GM06990 (cell line): ENCODE measurements at regions not wholly inside any gene's neighbourhood (a gene's known extent, or its start where the extent isn't known, plus 50 kb on each side); places are given as distances from the start of the nearest gene placed in this dataset.

Source experiments
- DNase-seq: peaks from one replicate; pipeline ENCODE4 v3.0.0-alpha.2; 2011; ENCODE audit not compliant: insufficient read length; ENCODE audit errors: extremely low read depth
- H3K27me3 ChIP-seq: replicated peaks from 2 replicates; pipeline ENCODE4 v1.6.0; 2011; ENCODE audit warnings: low read length; ENCODE audit not compliant: control insufficient read depth, insufficient read depth
- H3K36me3 ChIP-seq: 2 replicates; pipeline ENCODE4 v1.5.1; 2011; ENCODE audit warnings: low read length; ENCODE audit not compliant: control insufficient read depth, insufficient read depth
- H3K4me3 ChIP-seq: replicated peaks from 2 replicates; pipeline ENCODE4 v1.5.1; 2011; ENCODE audit warnings: low read depth, mild to moderate bottlenecking, control low read depth, low read length
- CTCF ChIP-seq: IDR thresholded peaks from 2 replicates; pipeline ENCODE4 v1.5.1; 2011; ENCODE audit warnings: low read length, control low read depth, mild to moderate bottlenecking, inconsistent platforms; ENCODE audit not compliant: insufficient read depth, poor library complexity, severe bottlenecking

- no peaks in the 10 kb centered on the region for H3K27me3 ChIP-seq
- no peak for DNase-seq
- TF ChIP-seq CTCF, result no peak
- no peak overlapping the region for H3K4me3 ChIP-seq
- H3K36me3 ChIP-seq, result no peaks in the 10 kb centered on the region
Observed at GRCh38 chr6:132020138-132020581, 69.0 kb upstream of the CCN2 start.

GRCh38 chr6:132019586-132019985 lies 68.4 kb upstream of the CCN2 start:
- no peak overlapping the region for H3K4me3 ChIP-seq
- TF ChIP-seq CTCF, result no peak
- DNase-seq, result no peak
- no peaks in the 10 kb centered on the region for H3K36me3 ChIP-seq
- H3K27me3 ChIP-seq, result no peaks in the 10 kb centered on the region

- Histone ChIP-seq H3K36me3 (no peaks in the 10 kb centered on the region), H3K4me3 (no peak overlapping the region), H3K27me3 (no peaks in the 10 kb centered on the region)
- TF ChIP-seq CTCF, result no peak
- DNase-seq, result no peak
Observed at GRCh38 chr6:132017942-132018341, 66.8 kb upstream of the CCN2 start.

DNA sequence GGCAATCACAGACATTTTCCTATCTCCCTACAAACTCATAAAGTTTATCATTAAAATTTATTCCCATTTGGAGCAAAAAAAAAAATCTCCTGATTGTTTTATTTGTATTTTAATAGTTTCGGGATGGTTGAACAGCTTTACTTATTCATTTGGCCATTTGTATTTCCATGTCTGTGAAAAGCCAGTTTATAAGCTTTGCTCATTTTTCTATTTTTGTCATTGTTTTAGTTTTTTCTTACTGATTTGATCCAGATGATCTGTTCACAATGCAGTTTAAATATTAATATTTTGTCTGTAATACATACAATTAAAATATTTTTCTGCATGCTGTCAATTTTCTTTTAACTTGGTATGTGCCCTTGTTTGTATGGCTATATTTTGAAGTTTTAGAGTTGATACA lies 65.2 kb upstream of the CCN2 start:
- H3K27me3 ChIP-seq, result no peaks in the 10 kb centered on the region
- no peak for TF ChIP-seq CTCF
- H3K4me3 ChIP-seq, result no peak overlapping the region
- DNase-seq, result no peak
- H3K36me3 ChIP-seq, result no peaks in the 10 kb centered on the region

GRCh38 chr6:132011582-132011981 lies 60.4 kb upstream of the CCN2 start:
- no peak for TF ChIP-seq CTCF
- H3K27me3 ChIP-seq, result no peaks in the 10 kb centered on the region
- H3K4me3 ChIP-seq, result no peak overlapping the region
- no peaks in the 10 kb centered on the region for H3K36me3 ChIP-seq
- DNase-seq, result no peak

GRCh38 chr6:132009175-132009574 lies 58.0 kb upstream of the CCN2 start:
- no peak for TF ChIP-seq CTCF
- Histone ChIP-seq H3K27me3 (no peaks in the 10 kb centered on the region), H3K4me3 (no peak overlapping the region), H3K36me3 (no peaks in the 10 kb centered on the region)
- DNase-seq, result no peak
